DND-41 (cell line): ENCODE measurements at regions not wholly inside any gene's neighbourhood (a gene's known extent, or its start where the extent isn't known, plus 50 kb on each side); places are given as distances from the start of the nearest gene placed in this dataset.

Experiments used
- ATAC-seq: fragments of 200-7000 bp; cut with Tn5 transposase; 3 replicates; pipeline ENCODE4 v1.9.1; 2021; ENCODE audit warnings: low read depth; ENCODE audit not compliant: insufficient read depth
- DNase-seq: peaks from one replicate; pipeline ENCODE4 v3.0.0-alpha.2; 2020
- H2AFZ ChIP-seq: 2 replicates; pipeline ENCODE4 v1.6.0; 2012; ENCODE audit warnings: low read depth, low read length
- H3K27ac ChIP-seq: 2 replicates; pipeline ENCODE4 v1.5.1; 2012; ENCODE audit warnings: low read length, inconsistent platforms
- H3K27me3 ChIP-seq: fragments of 200-600 bp; sonication (generic); 2 replicates; pipeline ENCODE4 v1.6.0; 2012; ENCODE audit warnings: low read length, mild to moderate bottlenecking, inconsistent platforms; ENCODE audit not compliant: insufficient read depth, poor library complexity
- H3K36me3 ChIP-seq: 2 replicates; pipeline ENCODE4 v1.5.1; 2012; ENCODE audit warnings: low read length, inconsistent platforms; ENCODE audit not compliant: insufficient read depth
- H3K4me1 ChIP-seq: 2 replicates; pipeline ENCODE4 v1.5.1; 2012; ENCODE audit warnings: mild to moderate bottlenecking, low read length; ENCODE audit not compliant: insufficient read depth
- H3K4me2 ChIP-seq: 2 replicates; pipeline ENCODE4 v1.6.0; 2012; ENCODE audit warnings: mild to moderate bottlenecking, moderate library complexity, low read length, inconsistent platforms; ENCODE audit not compliant: insufficient read depth
- H3K4me3 ChIP-seq, 2 experiments: fragments of 200-600 bp in 1 of 2; shearing (Covaris generic) in 1 of 2; 2 replicates each; pipeline ENCODE4 v1.5.1; 2012 to 2016; ENCODE audit warnings: inconsistent platforms in 2 of 2, low read length in 2 of 2, mild to moderate bottlenecking in 2 of 2, low read depth in 1 of 2, moderate library complexity in 1 of 2
- H3K79me2 ChIP-seq: 2 replicates; pipeline ENCODE4 v1.6.0; 2012; ENCODE audit warnings: low read length, inconsistent platforms; ENCODE audit not compliant: insufficient read depth
- H3K9ac ChIP-seq: 2 replicates; pipeline ENCODE4 v1.6.0; 2012; ENCODE audit warnings: low read depth, mild to moderate bottlenecking, inconsistent platforms, low read length, moderate library complexity
- H3K9me3 ChIP-seq: 2 replicates; pipeline ENCODE4 v1.5.1; 2012; ENCODE audit warnings: low read length, moderate library complexity, mild to moderate bottlenecking, inconsistent platforms; ENCODE audit not compliant: insufficient read depth, severe bottlenecking
- H4K20me1 ChIP-seq: 2 replicates; pipeline ENCODE4 v1.6.0; 2012; ENCODE audit warnings: low read length; ENCODE audit not compliant: insufficient read depth
- CTCF ChIP-seq: IDR thresholded peaks from 2 replicates; pipeline ENCODE4 v1.5.1; 2012; ENCODE audit warnings: borderline replicate concordance, low read length, moderate library complexity, mild to moderate bottlenecking; ENCODE audit not compliant: poor library complexity, severe bottlenecking; ENCODE audit errors: extremely low read depth
- EZH2 ChIP-seq: IDR thresholded peaks from 3 replicates; pipeline ENCODE4 v1.6.1; 2012; ENCODE audit warnings: borderline replicate concordance, low read depth, mild to moderate bottlenecking, moderate library complexity, low read length, inconsistent platforms; ENCODE audit not compliant: severe bottlenecking

DNA sequence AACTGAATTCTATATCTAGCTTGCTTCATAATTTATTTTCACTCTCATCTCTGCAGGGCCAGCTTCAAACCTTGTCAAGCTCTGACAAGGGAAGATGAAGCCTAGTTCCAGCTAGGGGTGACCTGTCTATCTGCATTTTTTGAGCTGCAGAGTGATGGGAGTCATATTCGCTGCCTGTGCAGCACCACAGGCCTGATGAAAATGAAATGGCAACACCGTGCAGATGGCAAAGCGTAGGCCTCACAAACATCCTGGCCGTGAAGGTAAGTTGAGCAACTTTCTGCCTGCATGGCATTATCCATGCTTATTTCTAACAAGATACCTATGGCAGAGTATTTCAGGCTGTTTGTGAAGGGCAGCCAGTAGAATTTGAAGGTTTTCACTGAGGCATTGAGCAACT, 86.4 kb upstream of the C1QTNF9B start:
- Histone ChIP-seq H3K27me3 (peaks cover 39% of the 10 kb centered on the region), H3K4me1 (peaks cover 11% of the 10 kb centered on the region), H4K20me1 (no peaks in the 10 kb centered on the region; the same call in 1 of the 2 replicates), H3K27ac (no peak overlapping the region), H3K4me2 (no peak overlapping the region), H3K9me3 (no peaks in the 10 kb centered on the region), H3K79me2 (no peaks in the 10 kb centered on the region), H2AFZ (no peak overlapping the region), H3K4me3 (no peak overlapping the region), H3K36me3 (no peaks in the 10 kb centered on the region), H3K9ac (no peak overlapping the region)
- ATAC-seq = no peak
- TF ChIP-seq CTCF = no peak
- no peak for TF ChIP-seq EZH2
- DNase-seq = no peak

DNA sequence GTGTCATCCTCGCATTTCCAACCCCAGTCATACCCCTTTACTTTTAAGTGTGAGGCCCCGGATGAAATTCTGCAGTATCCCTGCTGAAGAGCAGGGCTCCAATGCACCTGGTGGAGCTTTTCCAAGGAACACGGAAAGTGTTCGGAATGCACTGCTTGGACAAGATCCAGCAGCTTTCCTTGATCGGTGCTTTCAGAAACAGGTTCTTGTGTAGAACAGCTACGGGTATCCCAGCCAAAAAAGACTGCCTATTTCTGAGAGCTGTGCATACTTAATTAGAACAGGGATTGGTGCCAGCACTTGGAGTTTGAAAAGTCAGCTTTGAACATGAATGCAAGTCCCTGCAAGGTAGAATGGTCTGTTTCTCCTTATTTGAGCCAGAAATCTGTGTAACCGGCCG, 87.2 kb upstream of the C1QTNF9B start:
- ATAC-seq = no peak
- H3K9me3 ChIP-seq = no peaks in the 10 kb centered on the region
- no peak overlapping the region for H3K4me3 ChIP-seq
- no peak overlapping the region for H3K27ac ChIP-seq
- H3K79me2 ChIP-seq = no peaks in the 10 kb centered on the region
- TF ChIP-seq CTCF = no peak
- TF ChIP-seq EZH2 = no peak
- H3K4me1 ChIP-seq = peaks cover 9% of the 10 kb centered on the region
- H3K4me2 ChIP-seq = no peak overlapping the region
- no peak overlapping the region for H2AFZ ChIP-seq
- no peaks in the 10 kb centered on the region; the same call in 1 of the 2 replicates for H4K20me1 ChIP-seq
- peaks cover 30% of the 10 kb centered on the region for H3K27me3 ChIP-seq
- no peaks in the 10 kb centered on the region for H3K36me3 ChIP-seq
- no peak overlapping the region for H3K9ac ChIP-seq
- no peak for DNase-seq

GRCh38 chr13:23985060-23985459, 87.8 kb upstream of the C1QTNF9B start:
- Histone ChIP-seq H3K9me3 (no peaks in the 10 kb centered on the region), H3K36me3 (no peaks in the 10 kb centered on the region), H3K4me2 (no peak overlapping the region), H3K27me3 (peaks cover 25% of the 10 kb centered on the region), H3K9ac (no peak overlapping the region), H3K4me1 (peaks cover 4% of the 10 kb centered on the region), H2AFZ (no peak overlapping the region), H3K27ac (no peak overlapping the region), H3K4me3 (no peak overlapping the region), H3K79me2 (no peaks in the 10 kb centered on the region), H4K20me1 (no peaks in the 10 kb centered on the region)
- ATAC-seq (no peak), DNase-seq (no peak)
- TF ChIP-seq CTCF = no peak
- no peak for TF ChIP-seq EZH2

DNA sequence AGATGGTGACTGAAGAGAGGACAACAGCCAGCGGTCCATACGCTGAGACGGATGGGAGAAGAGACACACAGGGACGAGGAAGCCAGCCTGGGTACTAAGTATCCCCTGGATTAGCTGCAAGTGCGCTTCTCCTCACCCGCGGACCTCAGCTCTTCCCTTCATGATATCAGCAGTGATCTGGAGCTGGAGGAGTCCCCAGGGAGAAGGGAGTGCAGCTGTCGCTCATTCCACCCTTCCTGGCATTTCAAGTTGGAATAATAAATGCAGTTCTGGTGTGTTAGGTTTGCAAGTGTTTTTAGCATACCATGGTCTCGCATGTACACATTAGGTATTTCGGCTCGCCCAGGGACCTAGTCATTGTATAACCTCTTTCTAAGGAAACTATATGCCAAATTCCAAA, 88.5 kb upstream of the C1QTNF9B start:
- DNase-seq = no peak
- Histone ChIP-seq H3K4me3 (no peak overlapping the region), H3K27ac (no peak overlapping the region), H3K79me2 (no peaks in the 10 kb centered on the region), H3K9me3 (no peaks in the 10 kb centered on the region), H3K4me2 (no peak overlapping the region), H2AFZ (no peak overlapping the region), H3K27me3 (peaks cover 20% of the 10 kb centered on the region), H3K4me1 (no peaks in the 10 kb centered on the region), H4K20me1 (no peaks in the 10 kb centered on the region), H3K36me3 (no peaks in the 10 kb centered on the region), H3K9ac (no peak overlapping the region)
- no peak for ATAC-seq
- no peak for TF ChIP-seq CTCF
- no peak for TF ChIP-seq EZH2
